GM11168 (cell line): ENCODE measurements at regions not wholly inside any gene's neighbourhood (a gene's known extent, or its start where the extent isn't known, plus 50 kb on each side); places are given as distances from the start of the nearest gene placed in this dataset.
"Not testable (repeated sequence)": the region's sequence is repeated elsewhere in the genome, so short reads cannot be mapped to it uniquely, and the experiment has no call there.

Experiments used
- in situ Hi-C: fragments of 300-500 bp; cut with MboI; formaldehyde crosslinking; loops from one replicate; pipeline ENCODE4 v1.12.0; 2022; ENCODE audit warnings: low sequenced_read_pairs; ENCODE audit not compliant: unreplicated experiment

- in situ Hi-C loops = no loop called here
Observed at GRCh38 chr3:27565201-27565852, 81.1 kb upstream of the SLC4A7 start.

- in situ Hi-C loops = no loop called here
Observed at GRCh38 chr3:27561576-27561975, 77.4 kb upstream of the SLC4A7 start.

GRCh38 chr3:27560484-27561056 is 76.4 kb upstream of the SLC4A7 start:
- in situ Hi-C loops = no loop called here

- in situ Hi-C loops = no loop called here
Observed at GRCh38 chr3:27559835-27560234, 75.7 kb upstream of the SLC4A7 start.

GRCh38 chr3:27559381-27559780 is 75.2 kb upstream of the SLC4A7 start:
- in situ Hi-C loops = no loop called here

GRCh38 chr3:27557411-27557810 is 73.2 kb upstream of the SLC4A7 start:
- in situ Hi-C loops = no loop called here

- in situ Hi-C loops = no loop called here
Observed at GRCh38 chr3:27556887-27557286, 72.7 kb upstream of the SLC4A7 start.

DNA sequence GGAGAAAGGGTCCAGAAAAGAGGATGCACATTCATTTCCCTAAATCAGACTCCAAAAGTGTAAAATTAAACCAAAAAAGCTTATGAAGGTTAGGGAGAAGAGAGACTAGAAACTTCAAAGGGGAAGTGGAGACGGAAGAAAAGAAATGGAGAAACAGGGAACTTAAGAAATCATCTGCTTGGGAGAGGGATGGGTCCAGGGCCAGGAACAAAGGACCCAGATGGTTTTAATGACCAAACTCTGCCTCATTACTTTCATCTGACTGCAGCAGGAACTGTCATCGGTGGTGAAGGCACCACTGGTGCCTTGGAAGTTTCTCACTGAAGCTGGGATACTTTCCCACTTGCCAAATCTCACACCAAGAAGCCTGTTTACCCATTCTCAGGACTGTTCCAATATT is 70.5 kb upstream of the SLC4A7 start:
- in situ Hi-C loops = no loop called here

DNA sequence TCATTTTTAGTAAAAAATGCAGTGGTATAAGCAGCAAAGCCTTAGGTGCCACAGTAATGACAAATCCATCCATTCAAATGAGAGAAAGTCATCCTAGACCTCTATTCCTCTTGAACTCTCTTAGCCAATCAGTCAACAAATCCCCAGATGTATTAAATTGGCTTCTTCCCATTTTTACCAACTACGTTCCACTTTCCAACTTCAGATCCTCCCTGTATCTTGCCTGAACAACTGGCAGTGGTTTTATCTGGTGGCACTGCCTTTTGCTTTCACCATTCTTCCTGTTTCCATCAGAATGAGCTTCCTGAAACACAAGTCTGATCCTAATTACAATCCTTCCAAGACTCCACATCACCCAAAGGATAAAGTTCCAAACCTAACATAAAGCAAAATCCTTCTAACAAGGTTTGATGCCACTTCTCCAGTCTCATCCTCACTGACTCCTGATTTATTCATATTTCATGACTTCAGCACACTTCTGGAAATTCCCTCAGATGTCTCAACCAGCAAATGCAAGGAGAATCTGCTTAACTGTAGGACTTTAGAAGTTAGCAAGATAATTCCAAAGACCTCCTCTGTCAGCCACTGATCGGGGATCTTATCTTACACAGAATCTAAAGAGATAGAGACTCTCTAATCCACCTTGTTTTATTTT is 69.8 kb upstream of the SLC4A7 start:
- in situ Hi-C loops = no loop called here

- in situ Hi-C loops = not testable (repeated sequence)
Observed at GRCh38 chr3:27552708-27553107, 68.5 kb upstream of the SLC4A7 start.

- in situ Hi-C loops = not testable (repeated sequence)
Observed at GRCh38 chr3:27551413-27551812, 67.2 kb upstream of the SLC4A7 start.

- in situ Hi-C loops = no loop called here
Observed at GRCh38 chr3:27545061-27545460, 60.9 kb upstream of the SLC4A7 start.

GRCh38 chr3:27544372-27544865 is 60.2 kb upstream of the SLC4A7 start:
- in situ Hi-C loops = no loop called here

- in situ Hi-C loops = no loop called here
Observed at GRCh38 chr3:27542476-27542875, 58.3 kb upstream of the SLC4A7 start.

DNA sequence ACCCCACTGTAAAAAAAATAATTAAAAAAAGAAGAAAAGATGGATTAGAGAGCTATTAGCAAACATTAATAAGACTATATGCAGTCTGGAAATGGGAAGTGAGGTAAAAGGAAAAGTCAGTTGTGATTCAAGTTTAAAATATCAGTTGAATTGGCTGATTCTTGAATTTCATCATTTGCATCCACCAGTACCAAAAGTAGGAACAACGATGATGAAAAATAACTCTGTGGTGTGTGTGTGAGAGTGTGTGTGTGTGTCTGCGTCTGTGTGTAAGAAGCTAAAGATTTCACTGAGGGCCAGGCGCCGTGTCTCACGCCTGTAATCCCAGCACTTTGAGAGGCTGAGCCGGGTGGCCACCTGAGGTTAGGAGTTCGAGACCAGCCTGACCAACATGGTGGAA is 56.0 kb upstream of the SLC4A7 start:
- in situ Hi-C loops = no loop called here

DNA sequence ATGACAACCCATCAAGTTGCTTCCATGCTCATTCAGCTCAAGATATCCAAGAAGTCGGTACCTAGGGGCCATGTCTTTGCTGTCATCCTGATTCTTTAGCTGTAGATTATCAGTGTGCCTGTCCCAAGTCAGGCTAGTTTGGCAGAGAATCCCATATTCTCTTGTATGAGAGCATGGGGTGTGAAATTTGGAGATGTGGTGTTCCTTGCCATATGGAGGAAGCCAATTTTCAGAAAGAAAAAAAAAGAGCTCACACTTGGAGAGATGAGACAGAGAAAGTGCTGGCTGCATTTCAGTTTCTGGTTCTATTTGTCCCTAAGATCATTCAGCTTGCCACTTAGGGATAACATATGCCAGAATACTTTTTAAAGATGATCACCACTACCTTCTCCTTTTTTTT is 52.3 kb upstream of the SLC4A7 start:
- in situ Hi-C loops = no loop called here

GRCh38 chr3:27535809-27536392 is 51.7 kb upstream of the SLC4A7 start:
- in situ Hi-C loops = no loop called here

- in situ Hi-C loops = no loop called here
Observed at GRCh38 chr3:27533718-27534573, 49.8 kb upstream of the SLC4A7 start.
